GM12878 (cell line): ENCODE measurements at regions not wholly inside any gene's neighbourhood (a gene's known extent, or its start where the extent isn't known, plus 50 kb on each side); places are given as distances from the start of the nearest gene placed in this dataset.

ENCODE experiments used
- ATAC-seq: fragments of 200-7000 bp; cut with Tn5 transposase; 3 replicates; pipeline ENCODE4 v1.9.1; 2020; ENCODE audit warnings: mild to moderate bottlenecking, moderate library complexity
- BruUV-seq: library from RNA; stranded (reverse); fragments of 400-500 nt; replicated peaks from 2 replicates; lab custom pipeline; 2021; lab: Mats Ljungman, UMichigan
- CTCF ChIA-PET: fragments of 300-600 bp; sonication (Branson Sonifier 250); formaldehyde crosslinking; extraction: SDS; loops from one replicate; lab custom pipeline; 2021; ENCODE audit warnings: inconsistent platforms; lab: Yijun Ruan, JAX
- POLR2A ChIA-PET: fragments of 350-600 bp; formaldehyde crosslinking; extraction: SDS; loops from one replicate; lab custom pipeline; 2021; ENCODE audit warnings: inconsistent platforms; lab: Charles Lee
- RAD21 ChIA-PET: fragments of 300-600 bp; sonication (Branson Sonifier 250); formaldehyde crosslinking; loops from one replicate; lab custom pipeline; 2023; ENCODE audit warnings: antibody characterized with exemption; ENCODE audit not compliant: unreplicated experiment; lab: Charles Lee
- SMC1A ChIA-PET: fragments of 300-600 bp; sonication (Branson Sonifier 250); formaldehyde crosslinking; loops from one replicate; lab custom pipeline; 2023; ENCODE audit not compliant: unreplicated experiment, uncharacterized antibody; lab: Charles Lee
- DNase-seq: peaks from one replicate; pipeline ENCODE4 v3.0.0-alpha.2; 2011; ENCODE audit warnings: low read depth, low spot score
- FAIRE-seq: peaks from 3 replicates; lab custom pipeline; 2011; peaks lifted over from hg19 to GRCh38; lab: Jason Lieb, UNC
- H2AFZ ChIP-seq: 2 replicates; pipeline ENCODE4 v1.6.0; 2011; ENCODE audit warnings: low read depth, low read length, control low read depth; ENCODE audit not compliant: control insufficient read depth
- H3K27ac ChIP-seq: 2 replicates; pipeline ENCODE4 v1.5.1; 2011; ENCODE audit warnings: control low read depth; ENCODE audit not compliant: control insufficient read depth, insufficient read depth
- H3K27me3 ChIP-seq, 2 experiments: replicated peaks in 1 of 2; 2 replicates each; pipeline versions ENCODE4 v1.6.0 to v1.6.1; 2011; ENCODE audit warnings: low read length in 1 of 2; ENCODE audit not compliant: control insufficient read depth in 2 of 2, insufficient read depth in 2 of 2
- H3K36me3 ChIP-seq, 2 experiments: 2 replicates each; pipeline ENCODE4 v1.5.1; 2011; ENCODE audit warnings: low read length in 1 of 2; ENCODE audit not compliant: control insufficient read depth in 2 of 2, insufficient read depth in 2 of 2
- H3K4me1 ChIP-seq: 2 replicates; pipeline ENCODE4 v1.6.1; 2011; ENCODE audit warnings: mild to moderate bottlenecking, low read length, moderate library complexity, mixed read lengths; ENCODE audit not compliant: control insufficient read depth, insufficient read depth
- H3K4me2 ChIP-seq: 2 replicates; pipeline ENCODE4 v1.6.0; 2011; ENCODE audit warnings: control low read depth; ENCODE audit not compliant: control insufficient read depth, insufficient read depth
- H3K4me3 ChIP-seq: fragments of 200-600 bp; sonication (generic); 2 replicates; pipeline ENCODE4 v1.5.1; 2016
- H3K79me2 ChIP-seq: 2 replicates; pipeline ENCODE4 v1.6.0; 2011; ENCODE audit warnings: low read length; ENCODE audit not compliant: control insufficient read depth, insufficient read depth
- H3K9ac ChIP-seq: 2 replicates; pipeline ENCODE4 v1.8.0; 2011; ENCODE audit warnings: low read length, control low read depth, mixed read lengths; ENCODE audit not compliant: control insufficient read depth, insufficient read depth
- H3K9me3 ChIP-seq: replicated peaks from 3 replicates; pipeline ENCODE4 v1.5.1; 2011; ENCODE audit warnings: mild to moderate bottlenecking, low read length; ENCODE audit not compliant: control insufficient read depth, insufficient read depth
- H4K20me1 ChIP-seq: 2 replicates; pipeline ENCODE4 v1.6.0; 2011; ENCODE audit not compliant: control insufficient read depth, insufficient read depth
- CBX5 ChIP-seq: sonication (generic); IDR thresholded peaks from 2 replicates; pipeline ENCODE4 v1.6.1; 2016; ENCODE audit warnings: low read depth, moderate library complexity, mild to moderate bottlenecking, inconsistent platforms
- CREM ChIP-seq: IDR thresholded peaks from 2 replicates; pipeline ENCODE4 v1.6.1; 2014; ENCODE audit warnings: antibody characterized with exemption, low read depth
- EED ChIP-seq: sonication (generic); IDR thresholded peaks from 2 replicates; pipeline ENCODE4 v1.6.1; 2016; ENCODE audit warnings: antibody characterized with exemption, low read depth
- FOXK2 ChIP-seq: fragments of 450-650 bp; IDR thresholded peaks from 2 replicates; pipeline ENCODE4 v1.6.1; 2017; ENCODE audit warnings: mild to moderate bottlenecking, moderate library complexity
- PAX5 ChIP-seq: IDR thresholded peaks from 2 replicates; pipeline ENCODE4 v1.6.1; 2011; ENCODE audit warnings: low read depth, low read length, borderline replicate concordance
- REST ChIP-seq: IDR thresholded peaks from 2 replicates; pipeline ENCODE4 v1.6.1; 2012; ENCODE audit warnings: mild to moderate bottlenecking, low read depth, low read length
- TCF7 ChIP-seq: IDR thresholded peaks from 2 replicates; pipeline ENCODE4 v1.6.1; 2014; ENCODE audit warnings: antibody characterized with exemption, borderline replicate concordance
- WGBS: methylation state at CpG from one replicate; pipeline ENCODE4 v1.1.6; 2016; ENCODE audit warnings: low lambda C conversion rate; ENCODE audit not compliant: insufficient replicate concordance, insufficient coverage; ENCODE audit errors: missing lambda C conversion rate; 5-methylcytosine and 5-hydroxymethylcytosine counted together
- in situ Hi-C: fragments of 300-500 bp; cut with MboI; formaldehyde crosslinking; loops from 9 replicates; pipeline ENCODE4 v1.14.3; 2018; ENCODE audit warnings: mixed read lengths
- intact Hi-C: fragments of 100-400 bp; cut with micrococcal nuclease; formaldehyde crosslinking; loops from one replicate; pipeline ENCODE4 v1.14.2; 2022; ENCODE audit not compliant: unreplicated experiment

- H3K4me3 ChIP-seq: no peak overlapping the region
Measured at GRCh38 chrX:36568946-36569345, 439.2 kb upstream of the FAM47C start.

More at GRCh38 chrX:36568946-36569345, 439.2 kb upstream of the FAM47C start:
- Histone ChIP-seq H3K27ac (no peak overlapping the region), H3K9me3 (no peaks in the 10 kb centered on the region), H3K79me2 (no peaks in the 10 kb centered on the region), H3K36me3 (no peaks in the 10 kb centered on the region), H3K4me2 (no peak overlapping the region), H3K4me1 (no peaks in the 10 kb centered on the region), H3K27me3 (no peaks in the 10 kb centered on the region), H2AFZ (no peak overlapping the region), H3K9ac (no peak overlapping the region), H4K20me1 (no peaks in the 10 kb centered on the region)
- ChIA-PET RAD21 (no interaction called here), SMC1A (no interaction called here), POLR2A (no interaction called here), CTCF (no interaction called here)
- TF ChIP-seq CBX5 (no peak), CREM (no peak), PAX5 (no peak), TCF7 (no peak), EED (no peak), REST (no peak), FOXK2 (no peak)
- no TSS peak for BruUV-seq
- ATAC-seq: no peak
- no peak for FAIRE-seq
- 0% methylated on average over 1 of the region's 1 CpG for WGBS
- DNase-seq: no peak
- in situ Hi-C loops (no loop called here), intact Hi-C loops (no loop called here)
